HG02852 (cell line): ENCODE measurements at regions not wholly inside any gene's neighbourhood (a gene's known extent, or its start where the extent isn't known, plus 50 kb on each side); places are given as distances from the start of the nearest gene placed in this dataset.
"Not testable (repeated sequence)": the region's sequence is repeated elsewhere in the genome, so short reads cannot be mapped to it uniquely, and the experiment has no call there.

ENCODE experiments used
- ATAC-seq: cut with Tn5 transposase; IDR thresholded peaks from one replicate; pipeline ENCODE4 v1.9.1; 2021; ENCODE audit warnings: mild to moderate bottlenecking, moderate library complexity; ENCODE audit not compliant: unreplicated experiment

DNA sequence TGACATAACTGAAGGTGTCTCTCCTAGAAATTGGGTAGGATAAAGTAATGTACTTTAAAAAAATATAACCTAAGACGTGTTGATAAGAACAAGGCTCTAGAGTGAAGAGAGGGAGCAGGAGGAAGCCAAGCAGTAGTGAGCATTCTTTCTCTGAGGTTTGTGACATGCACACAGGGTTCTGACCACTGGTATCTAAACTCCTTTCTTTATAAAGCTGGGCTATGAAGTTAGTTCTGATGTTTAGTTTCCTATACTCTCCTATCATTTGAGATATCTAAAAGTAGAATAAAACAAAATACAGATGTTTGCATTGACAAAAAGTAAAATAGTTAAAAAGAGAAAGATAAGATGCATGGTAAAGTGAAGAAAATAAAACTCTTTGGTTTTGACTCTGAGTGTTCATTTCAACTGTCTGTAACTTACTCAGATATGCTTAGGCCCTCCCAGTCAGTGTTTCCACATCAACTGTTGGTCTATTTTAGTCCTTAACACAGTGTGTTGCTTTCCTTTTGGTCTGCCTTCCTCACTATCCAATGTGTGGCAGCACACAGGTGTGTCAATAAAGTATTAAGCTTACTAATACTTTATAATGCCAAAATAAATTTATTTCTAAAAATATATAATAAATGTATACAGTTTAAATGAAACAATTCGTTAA, 543.5 kb downstream of the PTPRC start:
- no peak for ATAC-seq

DNA sequence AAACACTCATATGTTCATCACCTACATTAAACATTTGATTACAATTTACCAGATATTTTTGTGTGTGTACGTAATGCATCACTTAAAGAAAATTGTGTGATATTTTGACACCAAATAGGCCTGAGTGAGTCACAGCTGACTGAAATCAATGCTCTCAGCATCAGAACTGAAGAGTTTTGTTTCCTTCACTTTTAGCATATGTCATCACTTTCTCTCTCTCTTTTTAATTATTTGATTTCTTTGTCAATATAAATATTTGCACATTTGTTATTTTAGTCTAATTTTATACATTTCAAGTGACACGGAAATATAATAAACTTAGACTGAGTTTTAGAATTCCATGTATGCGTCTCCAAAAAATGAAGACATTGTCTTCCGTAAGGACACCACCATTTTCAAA, 545.3 kb downstream of the PTPRC start:
- no peak for ATAC-seq

DNA sequence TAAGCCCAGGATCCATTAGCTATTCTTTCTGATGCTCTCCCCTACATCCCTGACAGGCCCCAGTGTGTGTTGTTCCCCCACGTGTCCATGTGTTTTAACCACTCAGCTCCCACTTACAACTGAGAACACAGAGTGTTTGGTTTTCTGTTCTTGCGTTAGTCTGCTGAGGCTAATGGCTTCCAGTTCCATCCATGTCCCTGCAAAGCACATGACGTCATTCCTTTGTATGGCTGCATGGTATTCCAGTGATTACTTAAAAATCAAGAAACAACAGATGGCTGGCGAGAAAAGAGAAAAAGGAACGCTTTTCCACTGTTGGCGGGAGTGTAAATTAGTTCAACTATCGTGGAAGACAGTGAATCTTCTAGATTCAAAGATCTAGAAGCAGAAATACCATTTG, 556.0 kb downstream of the PTPRC start:
- no peak for ATAC-seq

DNA sequence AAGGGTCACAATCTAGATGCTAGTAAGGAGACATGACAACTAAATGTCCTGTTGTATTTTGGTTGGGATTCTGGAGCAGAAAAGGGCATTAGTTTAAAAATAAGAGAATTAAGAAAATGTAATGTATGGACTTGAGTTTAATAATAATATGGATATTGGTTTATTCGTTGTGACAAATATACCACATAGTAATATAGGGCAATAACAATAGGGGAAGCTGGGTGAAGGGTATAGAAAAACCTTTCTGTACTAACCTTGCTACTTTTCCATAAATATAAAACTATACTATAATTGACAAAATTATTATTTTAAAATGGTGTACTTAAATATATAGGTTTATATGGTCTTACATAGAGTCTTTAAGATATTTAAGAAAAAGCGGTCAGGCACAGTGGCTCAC, 558.9 kb downstream of the PTPRC start:
- ATAC-seq = no peak

DNA sequence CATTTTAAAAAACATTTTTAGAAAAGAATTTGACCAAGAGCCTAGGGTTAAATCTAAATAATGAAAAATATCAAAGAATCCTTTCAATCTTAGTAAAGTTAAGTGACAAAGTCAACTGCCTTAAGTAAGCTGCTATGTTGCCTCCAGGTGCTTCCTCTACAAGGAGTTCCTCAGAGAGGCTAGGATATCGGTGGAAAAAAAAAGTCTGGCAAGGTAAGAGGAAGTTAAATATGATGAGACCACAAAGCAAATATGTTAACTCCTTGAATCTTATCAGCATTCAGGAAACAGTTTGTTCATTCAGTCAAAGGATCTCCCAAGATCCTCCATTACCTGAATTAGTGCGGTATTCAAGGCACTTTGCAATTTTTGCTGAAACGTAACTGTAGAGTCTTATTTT, 563.5 kb downstream of the PTPRC start:
- no peak for ATAC-seq

DNA sequence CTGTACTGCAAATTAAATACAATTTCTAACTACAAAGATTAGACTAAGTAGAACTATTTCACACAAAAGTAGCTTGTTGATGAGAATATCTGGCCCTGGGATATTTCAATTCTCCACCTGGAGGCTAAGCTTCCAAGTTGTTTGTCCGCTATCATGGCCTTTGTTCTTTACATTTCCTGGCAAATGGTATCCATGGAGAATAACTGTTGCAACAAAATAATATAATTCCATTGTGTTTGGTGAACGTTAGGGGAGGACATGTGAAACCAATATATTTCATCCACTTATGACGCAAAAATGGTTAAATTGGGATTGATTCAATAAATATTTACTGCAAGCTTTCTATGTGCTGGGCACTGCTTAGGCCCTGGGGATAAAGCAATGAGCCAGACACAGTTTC, 565.4 kb downstream of the PTPRC start:
- no peak for ATAC-seq

DNA sequence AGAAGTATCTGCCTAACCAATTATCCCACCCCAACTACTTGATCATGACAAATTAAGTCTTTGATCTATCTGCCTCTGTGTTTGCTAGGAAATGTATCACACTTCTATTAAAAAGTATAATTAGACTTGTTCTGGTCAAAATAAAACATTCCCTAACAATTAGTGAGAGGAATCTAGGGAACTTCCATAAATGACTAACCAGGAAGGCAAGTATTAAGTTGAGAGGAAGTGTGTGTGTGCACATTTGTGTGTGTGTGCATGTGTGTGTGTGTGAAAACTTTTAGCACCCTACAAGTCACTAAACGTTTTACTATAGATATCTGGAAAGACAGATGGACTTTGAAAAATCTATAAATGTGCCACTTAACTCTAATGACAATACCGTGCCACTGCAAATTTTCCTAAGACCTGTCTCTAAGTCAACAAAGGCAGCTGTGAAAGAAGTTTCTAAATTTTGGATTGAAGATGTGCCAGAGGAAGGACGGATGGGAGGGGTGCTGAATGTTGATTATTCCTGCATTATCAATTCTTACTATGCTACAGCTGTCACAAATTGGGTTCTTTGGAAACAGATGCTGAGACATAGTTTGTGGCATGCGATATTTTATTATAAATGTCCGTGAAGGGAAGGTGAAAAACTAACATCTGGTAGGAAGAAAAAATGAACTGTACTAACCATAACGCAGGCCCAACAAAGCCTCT, 567.1 kb downstream of the PTPRC start:
- ATAC-seq = no peak

DNA sequence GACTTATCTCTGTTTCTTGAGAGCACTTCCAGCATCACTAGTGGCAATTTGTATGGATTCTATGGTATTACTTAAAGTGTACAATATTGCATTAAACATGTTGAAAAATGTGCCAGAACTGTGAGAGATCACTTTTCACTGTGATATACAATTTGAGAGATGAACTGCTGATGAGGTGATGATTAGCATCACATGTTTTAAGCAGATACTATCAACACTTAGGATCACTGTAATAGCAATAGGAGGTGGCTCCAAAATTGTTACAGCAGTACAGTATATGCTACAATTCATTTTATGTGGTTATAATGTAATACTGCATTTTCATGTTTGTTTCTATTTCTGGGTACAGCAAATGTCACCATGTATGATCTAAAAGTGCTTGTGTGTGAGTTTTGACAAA, 570.0 kb downstream of the PTPRC start:
- no peak for ATAC-seq

DNA sequence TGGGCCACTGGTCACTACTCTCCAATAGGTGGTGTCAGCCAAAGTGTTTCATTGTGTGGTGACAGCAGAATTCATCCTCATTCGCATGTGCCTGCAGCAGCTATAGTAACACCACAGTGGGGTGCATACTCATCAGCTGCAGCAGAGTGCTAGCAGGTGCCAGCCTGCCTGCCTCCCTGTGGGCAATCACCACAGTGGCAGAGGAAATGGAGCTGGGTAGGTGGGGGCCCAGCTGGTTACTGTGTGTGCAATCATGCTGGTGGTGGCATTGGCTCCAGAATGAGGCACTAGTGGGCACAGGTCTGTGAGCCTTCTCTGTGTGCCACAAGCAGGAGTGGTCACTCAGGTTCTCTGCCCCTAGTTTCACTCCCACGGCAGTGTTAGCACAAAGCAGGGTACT, 579.2 kb downstream of the PTPRC start:
- ATAC-seq = no peak

DNA sequence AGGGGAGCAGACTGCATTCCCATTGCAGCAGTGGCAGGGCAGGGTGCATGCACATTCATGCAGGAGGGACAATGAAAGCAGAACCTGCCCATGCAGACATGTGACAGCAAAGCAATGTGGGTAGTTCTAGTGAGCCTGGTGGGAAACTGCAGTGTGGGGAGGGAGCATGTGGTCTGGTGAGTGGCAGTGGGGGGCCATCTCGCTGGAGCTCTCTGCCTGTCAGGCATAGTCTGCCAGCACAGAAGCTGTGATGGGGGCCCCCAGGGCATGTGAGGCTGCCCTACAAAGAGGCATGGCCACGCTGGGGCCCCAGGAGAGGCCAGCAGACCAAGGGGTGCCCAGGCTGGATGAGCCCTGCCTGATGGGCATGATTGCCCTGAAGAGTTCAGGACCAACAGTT, 579.7 kb downstream of the PTPRC start:
- no peak for ATAC-seq

DNA sequence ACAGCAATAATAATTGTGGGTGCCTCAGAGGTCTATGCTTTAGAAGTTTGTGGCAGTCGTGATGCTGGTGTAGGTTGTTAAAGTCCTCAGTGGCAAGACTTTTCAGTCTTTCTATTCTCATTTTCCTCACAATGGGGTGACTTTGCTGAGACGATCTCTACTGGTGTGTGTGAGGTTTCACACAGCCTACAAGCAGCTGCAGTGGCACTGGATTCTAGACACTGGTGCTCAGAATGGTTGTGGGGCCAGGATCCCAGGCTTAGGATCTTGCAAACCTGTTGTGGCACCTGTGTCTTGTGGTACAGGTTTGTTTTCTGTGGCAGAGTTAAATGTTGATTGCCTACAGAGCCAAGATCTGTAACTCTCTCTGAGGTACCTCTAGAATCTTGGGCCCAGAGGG, 581.2 kb downstream of the PTPRC start:
- ATAC-seq = no peak

DNA sequence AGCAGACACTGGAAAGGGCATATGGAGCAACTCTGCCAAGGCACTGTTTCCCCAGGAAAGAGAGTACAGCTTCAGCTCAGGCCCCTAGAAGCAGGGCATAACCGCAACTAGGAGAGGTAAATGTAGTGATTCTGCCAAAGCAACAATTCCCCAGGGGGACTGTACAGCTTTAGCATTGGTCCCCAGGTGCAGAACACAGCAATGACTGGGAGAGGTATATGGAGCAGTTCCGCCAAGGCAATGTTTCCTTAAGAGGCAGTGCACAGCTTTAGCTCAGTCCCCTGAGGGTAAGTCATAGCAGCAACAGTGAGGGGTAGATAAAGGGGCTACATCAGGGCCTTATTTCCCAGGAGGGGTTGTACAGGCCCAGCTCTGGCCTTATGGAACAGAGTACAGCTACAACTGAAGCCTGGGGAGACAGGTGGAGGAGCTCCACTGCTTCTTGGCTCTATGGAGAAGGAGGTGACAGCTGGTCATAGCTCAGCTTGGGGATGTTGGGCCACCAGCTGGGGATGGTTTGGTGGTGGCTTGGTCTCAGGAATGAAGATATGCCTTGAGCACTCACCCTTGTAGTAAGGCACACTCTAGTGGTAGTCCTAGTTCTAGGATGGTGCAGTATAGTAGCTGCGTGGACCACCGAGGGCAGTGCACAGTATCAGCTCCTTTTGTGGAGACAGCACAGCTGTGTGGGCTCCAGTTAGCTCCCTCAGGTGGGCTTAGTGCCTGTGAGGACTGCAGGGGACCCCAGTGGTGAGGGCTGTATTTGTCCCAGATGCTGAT, 582.7 kb downstream of the PTPRC start:
- no peak for ATAC-seq

DNA sequence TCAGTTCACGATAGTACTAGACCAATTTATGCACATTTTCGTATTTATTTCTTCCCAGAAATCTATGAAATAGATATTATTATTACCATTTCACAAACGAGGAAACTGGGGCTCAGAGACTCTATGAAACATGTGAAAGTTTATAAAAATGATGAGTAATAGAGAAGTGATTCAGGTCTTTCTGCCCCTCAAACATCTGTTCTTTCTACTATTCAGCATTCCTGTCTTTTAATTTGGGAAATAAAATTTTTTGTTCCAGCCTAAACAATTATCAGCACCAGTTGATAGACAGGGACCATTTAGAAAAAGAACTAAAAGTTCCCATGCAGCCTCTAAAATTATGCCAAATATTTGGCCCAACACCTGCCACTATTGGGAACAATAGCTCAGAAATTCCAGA, 585.1 kb downstream of the PTPRC start:
- ATAC-seq = no peak

DNA sequence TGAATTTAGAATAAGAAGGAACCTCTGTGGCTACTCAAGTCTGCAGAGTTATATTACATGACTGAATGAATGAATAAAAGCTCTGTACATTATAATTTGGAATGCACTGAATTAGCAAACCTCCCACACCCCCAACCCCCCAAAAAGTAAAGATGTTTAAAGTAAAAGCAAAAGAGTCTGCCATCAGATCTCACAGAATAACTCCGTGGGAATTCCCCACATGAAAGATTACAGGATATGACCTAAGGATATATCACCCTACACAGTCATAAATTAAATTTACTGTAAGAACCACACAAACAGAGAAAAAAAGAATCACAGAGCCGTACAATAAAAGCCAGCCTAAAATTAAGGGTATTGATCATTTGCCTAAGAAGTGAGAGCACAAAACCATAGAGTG, 587.3 kb downstream of the PTPRC start:
- ATAC-seq = peak; percentile 79

DNA sequence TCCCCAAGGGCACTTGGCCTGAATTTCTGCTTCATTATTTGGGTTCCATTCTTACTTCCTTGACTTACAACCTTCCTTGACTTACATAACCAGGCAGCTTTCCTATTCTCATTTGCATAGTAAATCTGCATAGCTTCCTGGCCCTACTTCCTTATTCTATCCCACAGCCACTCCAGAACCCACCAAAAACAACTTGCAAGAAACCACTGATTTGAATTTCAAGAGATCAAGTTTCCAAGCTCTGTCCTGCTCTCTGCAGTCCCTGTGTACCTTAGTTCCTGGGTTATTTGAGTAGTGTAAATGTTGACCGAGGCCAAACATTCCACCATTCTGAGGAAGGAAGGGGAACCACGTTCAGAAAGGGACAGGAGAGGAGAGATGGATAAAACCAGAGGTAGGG, 603.3 kb downstream of the PTPRC start:
- ATAC-seq = no peak

DNA sequence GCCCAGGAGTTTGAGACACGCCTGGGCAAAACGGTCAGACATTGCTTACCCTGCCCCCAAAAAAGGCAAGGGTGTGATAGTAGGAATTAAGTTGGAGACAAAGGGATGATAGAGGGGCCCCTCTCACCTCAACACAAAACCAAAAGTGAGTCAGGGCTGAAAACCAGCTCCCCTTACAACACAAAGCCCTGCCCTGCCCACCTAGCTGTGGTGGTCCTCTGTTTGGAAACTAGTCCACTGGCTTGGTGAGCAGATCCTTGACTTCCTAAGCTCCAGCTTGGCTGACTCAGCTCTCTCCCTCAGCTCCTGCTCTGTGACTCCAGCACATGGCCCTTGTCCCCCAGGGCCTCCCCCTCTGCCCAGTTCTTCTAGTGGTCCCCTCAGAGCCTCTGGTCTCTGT, 603.8 kb downstream of the PTPRC start:
- no peak for ATAC-seq

DNA sequence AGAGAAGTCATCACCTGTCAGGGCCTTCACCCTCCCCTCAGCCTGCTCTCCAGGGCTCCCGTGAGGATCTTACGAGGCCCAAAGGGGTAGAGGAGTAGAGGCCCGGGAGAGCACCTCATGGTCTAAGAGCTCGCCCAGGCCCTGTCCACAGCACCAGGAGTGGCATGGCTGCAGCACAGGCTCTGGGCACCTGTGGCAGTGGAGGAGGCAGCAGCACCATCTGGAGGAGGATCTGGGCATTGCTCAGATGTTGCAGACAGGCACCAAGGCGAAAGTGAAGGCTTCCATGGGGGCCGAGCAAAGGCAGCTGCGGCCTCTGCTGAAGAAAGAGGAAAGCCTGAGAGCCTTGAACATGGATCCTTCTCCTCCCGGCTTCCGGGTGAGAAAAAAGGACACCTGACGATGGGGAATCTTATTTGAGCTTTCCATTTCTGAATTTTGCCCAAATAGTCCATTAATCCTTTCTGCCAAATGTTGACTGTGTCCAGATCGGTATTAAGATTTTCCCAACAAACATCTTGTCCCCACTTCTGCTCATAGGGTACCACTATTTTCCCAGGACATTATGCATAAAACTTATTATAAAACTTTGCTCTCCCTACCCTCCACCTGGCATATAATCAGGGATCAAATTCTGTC, 604.7 kb downstream of the PTPRC start:
- peak; percentile 99 for ATAC-seq

DNA sequence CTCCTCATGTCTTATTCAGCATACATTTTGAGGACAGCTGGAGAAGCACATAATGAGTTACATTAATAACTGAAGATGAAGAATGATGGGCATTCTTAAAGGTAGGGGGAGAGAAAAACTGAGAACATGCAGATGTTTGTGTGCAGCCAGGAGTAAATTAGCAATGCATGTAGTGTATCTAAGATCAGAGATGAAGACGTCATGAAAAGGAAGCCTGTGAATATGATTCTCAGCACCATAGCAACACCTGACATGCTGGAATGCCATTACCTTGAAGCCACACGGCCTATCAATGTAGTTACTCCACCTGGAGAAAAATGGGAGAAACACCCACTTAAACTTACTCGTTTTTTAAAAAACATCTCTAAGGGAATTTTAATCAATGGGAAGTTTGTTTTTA, 607.1 kb downstream of the PTPRC start:
- ATAC-seq = no peak

DNA sequence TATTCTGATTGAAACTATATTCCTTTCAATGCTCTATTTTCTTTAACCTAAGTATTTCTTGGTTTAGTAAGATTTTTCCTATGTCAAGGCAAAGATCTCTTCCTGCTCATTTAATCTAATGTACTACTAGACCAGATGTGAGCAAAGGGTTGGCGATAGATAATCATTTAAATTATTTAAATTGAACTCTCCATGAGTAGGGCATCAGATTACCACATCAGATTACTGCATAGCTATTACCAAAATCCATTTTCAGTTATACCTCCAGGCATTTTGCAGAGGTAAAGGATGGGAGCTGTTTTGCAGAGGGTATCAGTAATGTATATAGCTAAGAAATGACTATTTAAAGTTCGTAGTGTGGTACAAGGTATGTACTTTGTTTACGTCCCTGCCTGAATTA, 607.9 kb downstream of the PTPRC start:
- no peak for ATAC-seq

DNA sequence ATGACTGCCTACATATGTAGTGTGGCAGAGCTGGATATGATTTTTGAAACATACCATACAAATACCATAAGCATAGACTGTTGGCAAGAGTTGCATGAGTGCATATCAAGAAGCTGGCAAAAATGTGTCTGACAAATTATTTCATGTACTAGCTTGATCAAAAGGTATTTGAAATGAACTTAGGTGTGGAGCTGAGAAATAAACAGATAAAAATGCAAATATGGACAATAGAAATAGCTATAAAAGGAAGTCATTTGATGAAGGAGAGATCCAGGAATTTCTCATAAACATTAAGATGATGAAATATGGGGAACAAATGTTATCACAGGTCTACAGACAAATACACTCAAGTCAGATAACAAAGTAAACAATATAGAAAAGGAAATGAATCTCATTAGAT, 609.1 kb downstream of the PTPRC start:
- ATAC-seq = no peak

DNA sequence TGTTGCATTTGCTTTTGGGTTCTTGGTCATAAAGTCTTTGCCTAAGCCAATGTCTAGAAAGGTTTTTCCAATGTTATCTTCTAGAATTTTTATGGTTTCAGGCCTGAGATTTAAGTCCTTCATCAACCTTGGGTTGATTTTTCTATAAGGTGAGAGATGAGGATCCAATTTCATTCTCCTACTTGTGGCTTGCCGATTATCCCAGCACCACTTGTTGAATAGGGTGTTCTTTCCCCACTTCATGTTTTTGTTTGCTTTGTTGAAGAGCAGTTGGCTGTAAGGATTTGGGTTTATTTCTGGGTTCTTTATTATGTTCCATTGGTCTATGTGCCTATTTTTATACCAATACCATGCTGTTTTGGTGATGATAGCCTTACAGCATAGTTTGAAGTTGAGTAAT, 615.2 kb downstream of the PTPRC start:
- ATAC-seq = not testable (repeated sequence)

DNA sequence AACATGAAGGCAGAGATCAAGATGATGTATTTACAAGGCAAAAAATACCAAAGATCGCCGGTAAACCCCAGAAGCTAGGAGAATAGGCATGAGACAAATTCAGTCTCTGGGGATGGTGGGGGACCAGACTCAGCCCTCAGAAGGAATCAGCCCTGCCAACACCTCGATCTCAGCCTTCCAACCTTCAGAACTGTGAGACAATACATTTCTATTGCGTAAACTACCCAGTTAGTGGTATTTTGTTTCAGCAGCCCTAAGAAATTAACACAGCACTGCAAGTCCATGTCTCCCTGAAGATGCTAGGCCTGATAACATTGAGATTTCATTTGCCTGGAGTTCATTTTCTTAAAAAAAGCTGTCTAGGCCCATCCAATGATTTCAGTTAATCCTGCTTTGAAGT, 622.5 kb downstream of the PTPRC start:
- ATAC-seq = no peak
